ENCODE measurements at regions not wholly inside any gene's neighbourhood (a gene's known extent, or its start where the extent isn't known, plus 50 kb on each side); places are given as distances from the start of the nearest gene placed in this dataset.

DNA sequence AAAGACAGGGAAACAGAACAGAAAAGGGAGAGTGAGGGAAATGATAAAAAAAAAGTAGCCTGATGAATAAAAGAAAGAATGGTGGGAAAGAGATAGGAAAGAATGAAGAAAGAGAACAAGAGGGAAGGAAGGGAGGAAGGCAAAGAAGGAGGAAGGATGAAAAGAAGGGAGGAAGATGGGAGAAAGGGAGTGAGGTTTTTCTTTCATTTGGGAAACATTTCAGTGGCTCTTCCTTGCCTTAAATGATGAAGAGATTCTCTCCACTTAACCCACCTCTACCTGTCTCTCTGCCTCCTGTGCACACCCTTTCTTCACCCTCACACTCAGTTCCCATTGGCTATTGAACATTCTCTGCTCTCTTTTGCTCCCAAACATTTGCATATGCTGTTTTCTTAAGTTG is 222.1 kb upstream of the DEFB112 start:
- no peak overlapping the region for H3K27ac Mint-ChIP-seq (ENCODE audit: low read depth, unreplicated experiment)
- no peaks in the 10 kb centered on the region for H3K27me3 Mint-ChIP-seq (ENCODE audit: insufficient read depth, unreplicated experiment)
- ChIA-PET POLR2A (no interaction called here), CTCF (no interaction called here)
- TF ChIP-seq, protein P1, sequence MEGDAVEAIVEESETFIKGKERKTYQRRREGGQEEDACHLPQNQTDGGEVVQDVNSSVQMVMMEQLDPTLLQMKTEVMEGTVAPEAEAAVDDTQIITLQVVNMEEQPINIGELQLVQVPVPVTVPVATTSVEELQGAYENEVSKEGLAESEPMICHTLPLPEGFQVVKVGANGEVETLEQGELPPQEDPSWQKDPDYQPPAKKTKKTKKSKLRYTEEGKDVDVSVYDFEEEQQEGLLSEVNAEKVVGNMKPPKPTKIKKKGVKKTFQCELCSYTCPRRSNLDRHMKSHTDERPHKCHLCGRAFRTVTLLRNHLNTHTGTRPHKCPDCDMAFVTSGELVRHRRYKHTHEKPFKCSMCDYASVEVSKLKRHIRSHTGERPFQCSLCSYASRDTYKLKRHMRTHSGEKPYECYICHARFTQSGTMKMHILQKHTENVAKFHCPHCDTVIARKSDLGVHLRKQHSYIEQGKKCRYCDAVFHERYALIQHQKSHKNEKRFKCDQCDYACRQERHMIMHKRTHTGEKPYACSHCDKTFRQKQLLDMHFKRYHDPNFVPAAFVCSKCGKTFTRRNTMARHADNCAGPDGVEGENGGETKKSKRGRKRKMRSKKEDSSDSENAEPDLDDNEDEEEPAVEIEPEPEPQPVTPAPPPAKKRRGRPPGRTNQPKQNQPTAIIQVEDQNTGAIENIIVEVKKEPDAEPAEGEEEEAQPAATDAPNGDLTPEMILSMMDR (IDR thresholded peaks at IDR 0.05; ENCODE audit: unreplicated experiment): no peak
- H3K9me3 Mint-ChIP-seq (ENCODE audit: unreplicated experiment): peaks cover 5% of the 10 kb centered on the region
- BruUV-seq (replicated peaks): no TSS peak
- H3K4me3 Mint-ChIP-seq (ENCODE audit: unreplicated experiment): no peak overlapping the region
- DNase-seq (ENCODE audit: unreplicated experiment): no peak
- H3K36me3 Mint-ChIP-seq (ENCODE audit: insufficient read depth, unreplicated experiment): no peaks in the 10 kb centered on the region
- no peaks in the 10 kb centered on the region for H3K4me1 Mint-ChIP-seq (ENCODE audit: insufficient read depth, unreplicated experiment)
- intact Hi-C loops (cut with micrococcal nuclease): no loop called here

DNA sequence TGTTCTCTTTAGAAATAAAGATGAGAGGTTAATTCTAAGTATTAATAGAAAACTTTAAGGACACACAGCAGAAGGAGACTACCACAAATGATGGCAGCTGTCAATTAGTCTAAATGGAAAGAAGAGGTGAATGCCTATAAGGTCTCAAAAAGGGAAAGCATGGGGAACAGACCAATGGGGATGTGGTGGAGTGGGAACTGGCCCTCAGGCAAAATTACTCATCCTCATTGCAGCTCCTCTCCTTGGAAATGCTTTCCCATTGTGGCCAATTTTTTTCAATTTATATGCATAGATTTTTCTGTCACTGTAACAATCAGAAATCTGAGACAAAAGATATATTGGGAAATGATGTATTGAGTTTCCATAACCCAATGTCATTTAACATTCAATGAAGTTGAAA is 222.9 kb upstream of the DEFB112 start:
- no peaks in the 10 kb centered on the region for H3K4me1 Mint-ChIP-seq (ENCODE audit: insufficient read depth, unreplicated experiment)
- CTCF ChIA-PET: no interaction called here
- DNase-seq (ENCODE audit: unreplicated experiment): peak; percentile 39

DNA sequence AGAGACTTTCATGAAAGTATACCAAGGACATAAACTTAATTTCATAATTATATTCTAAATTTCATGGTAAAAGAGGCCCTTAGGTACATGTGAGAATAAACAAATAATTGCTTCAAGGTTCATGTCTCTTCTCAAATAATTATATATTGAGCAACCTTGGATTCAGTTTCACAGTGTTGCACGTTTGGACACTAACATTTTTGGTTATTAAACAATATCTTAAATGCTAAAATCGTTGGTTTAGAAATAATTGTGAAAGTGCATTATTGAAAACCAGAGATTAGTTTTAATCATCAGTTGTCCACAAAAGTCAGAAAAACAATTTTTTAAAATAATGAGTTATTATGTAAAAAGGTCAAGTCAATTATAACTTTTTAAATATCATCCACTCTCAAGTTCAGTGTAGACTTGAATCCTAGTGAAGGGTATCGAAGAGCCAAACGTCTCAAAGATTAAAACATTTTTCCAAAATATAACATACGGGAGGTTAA is 227.1 kb upstream of the DEFB112 start:
- ChIA-PET CTCF (interaction anchor here (0.7 kb wide), 2 partner anchors 105 to 305 kb away, joined by 3 to 4 read pairs; no protein-coding TSS in a partner anchor), POLR2A (no interaction called here)
- H3K36me3 Mint-ChIP-seq (ENCODE audit: insufficient read depth, unreplicated experiment): no peaks in the 10 kb centered on the region
- BruUV-seq (replicated peaks): no TSS peak
- no peaks in the 10 kb centered on the region for H3K4me1 Mint-ChIP-seq (ENCODE audit: insufficient read depth, unreplicated experiment)
- intact Hi-C loops (cut with micrococcal nuclease): no loop called here
- H3K27me3 Mint-ChIP-seq (ENCODE audit: insufficient read depth, unreplicated experiment): no peaks in the 10 kb centered on the region
- TF ChIP-seq, protein P1 (IDR thresholded peaks at IDR 0.05; ENCODE audit: unreplicated experiment): no peak
- peaks cover 5% of the 10 kb centered on the region for H3K9me3 Mint-ChIP-seq (ENCODE audit: unreplicated experiment)
- no peak for DNase-seq (ENCODE audit: unreplicated experiment)
- no peak overlapping the region for H3K4me3 Mint-ChIP-seq (ENCODE audit: unreplicated experiment)
- H3K27ac Mint-ChIP-seq (ENCODE audit: low read depth, unreplicated experiment): no peak overlapping the region

More for the DNA sequence above, 222.9 kb upstream of the DEFB112 start:
- POLR2A ChIA-PET: no interaction called here
- H3K27me3 Mint-ChIP-seq (ENCODE audit: insufficient read depth, unreplicated experiment): no peaks in the 10 kb centered on the region
- H3K9me3 Mint-ChIP-seq (ENCODE audit: unreplicated experiment): peaks cover 5% of the 10 kb centered on the region
- no peak overlapping the region for H3K27ac Mint-ChIP-seq (ENCODE audit: low read depth, unreplicated experiment)
- no TSS peak for BruUV-seq (replicated peaks)
- no peaks in the 10 kb centered on the region for H3K36me3 Mint-ChIP-seq (ENCODE audit: insufficient read depth, unreplicated experiment)
- intact Hi-C loops (cut with micrococcal nuclease): no loop called here
- TF ChIP-seq, protein P1 (IDR thresholded peaks at IDR 0.05; ENCODE audit: unreplicated experiment): no peak
- H3K4me3 Mint-ChIP-seq (ENCODE audit: unreplicated experiment): no peak overlapping the region

DNA sequence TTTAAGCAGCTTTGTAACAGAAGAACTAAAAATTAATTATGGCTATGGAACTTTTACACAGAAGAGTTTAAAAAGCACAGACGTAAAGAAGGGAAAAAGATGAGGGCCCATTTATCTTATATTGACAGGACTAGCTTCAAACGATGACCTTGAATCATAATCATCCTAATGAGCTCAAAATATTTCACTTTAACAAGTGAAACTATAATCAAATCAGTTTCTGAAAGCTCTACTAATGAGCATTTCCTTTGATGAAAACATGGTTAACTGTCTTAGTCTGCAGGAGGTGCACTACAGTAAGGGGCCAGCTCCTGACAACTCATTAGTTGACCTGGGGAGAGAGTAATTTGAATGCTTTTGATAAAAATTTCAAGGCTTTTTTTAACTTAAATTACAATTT is 228.0 kb upstream of the DEFB112 start:
- POLR2A ChIA-PET: no interaction called here
- H3K36me3 Mint-ChIP-seq (ENCODE audit: insufficient read depth, unreplicated experiment): no peaks in the 10 kb centered on the region
- TF ChIP-seq, protein P1 (IDR thresholded peaks at IDR 0.05; ENCODE audit: unreplicated experiment): no peak
- CTCF ChIA-PET: interaction anchor here (0.8 kb wide), 1 partner anchor 379 kb away, joined by 3 read pairs; no protein-coding TSS in a partner anchor
- H3K4me1 Mint-ChIP-seq (ENCODE audit: insufficient read depth, unreplicated experiment): no peaks in the 10 kb centered on the region
- no TSS peak for BruUV-seq (replicated peaks)
- no peak overlapping the region for H3K4me3 Mint-ChIP-seq (ENCODE audit: unreplicated experiment)
- H3K27ac Mint-ChIP-seq (ENCODE audit: low read depth, unreplicated experiment): no peak overlapping the region
- DNase-seq (ENCODE audit: unreplicated experiment): no peak
- H3K27me3 Mint-ChIP-seq (ENCODE audit: insufficient read depth, unreplicated experiment): no peaks in the 10 kb centered on the region
- peaks cover 5% of the 10 kb centered on the region for H3K9me3 Mint-ChIP-seq (ENCODE audit: unreplicated experiment)
- intact Hi-C loops (cut with micrococcal nuclease): no loop called here
